Activated B cell treated with CpG ODN at 0.5 μM for 24 hours (primary cell): ENCODE measurements at regions not wholly inside any gene's neighbourhood (a gene's known extent, or its start where the extent isn't known, plus 50 kb on each side); places are given as distances from the start of the nearest gene placed in this dataset.

Source experiments
- ATAC-seq: fragments of 200-7000 bp; cut with Tn5 transposase; one replicate; pipeline ENCODE4 v1.10.0; 2021; ENCODE audit warnings: low read depth, mild to moderate bottlenecking, moderate library complexity
- CTCF ChIA-PET: fragments of 350-600 bp; sonication (Branson Sonifier 250); formaldehyde crosslinking; loops from one replicate; lab custom pipeline; 2021; ENCODE audit warnings: antibody characterized with exemption; lab: Charles Lee
- POLR2A ChIA-PET: fragments of 350-600 bp; sonication (Branson Sonifier 250); formaldehyde crosslinking; loops from one replicate; lab custom pipeline; 2021; ENCODE audit warnings: antibody characterized with exemption; lab: Charles Lee
- DNase-seq: peaks from one replicate; pipeline ENCODE4 v3.0.0; 2022
- H3K27ac Mint-ChIP-seq: one replicate; pipeline ENCODE4 v1.8.0; 2020; ENCODE audit warnings: mixed read lengths
- H3K27me3 Mint-ChIP-seq: one replicate; pipeline ENCODE4 v1.8.0; 2021; ENCODE audit warnings: mixed read lengths
- H3K36me3 Mint-ChIP-seq: one replicate; pipeline ENCODE4 v1.8.0; 2021; ENCODE audit warnings: low read depth, mixed read lengths
- H3K4me1 Mint-ChIP-seq: one replicate; pipeline ENCODE4 v1.8.0; 2021; ENCODE audit warnings: mixed read lengths
- H3K4me3 Mint-ChIP-seq: one replicate; pipeline ENCODE4 v1.8.0; 2020; ENCODE audit warnings: mild to moderate bottlenecking, mixed read lengths
- H3K9me3 Mint-ChIP-seq: one replicate; pipeline ENCODE4 v1.8.0; 2020; ENCODE audit warnings: mixed read lengths
- intact Hi-C: fragments of 100-400 bp; cut with micrococcal nuclease; formaldehyde crosslinking; loops from one replicate; pipeline ENCODE4 v1.15.1; 2024
- TF ChIP-seq, protein P1 (sequence below): fragments of 200-600 bp; IDR thresholded peaks from one replicate; pipeline ENCODE4 v1.8.0; 2022; ENCODE audit warnings: antibody characterized with exemption, mild to moderate bottlenecking

DNA sequence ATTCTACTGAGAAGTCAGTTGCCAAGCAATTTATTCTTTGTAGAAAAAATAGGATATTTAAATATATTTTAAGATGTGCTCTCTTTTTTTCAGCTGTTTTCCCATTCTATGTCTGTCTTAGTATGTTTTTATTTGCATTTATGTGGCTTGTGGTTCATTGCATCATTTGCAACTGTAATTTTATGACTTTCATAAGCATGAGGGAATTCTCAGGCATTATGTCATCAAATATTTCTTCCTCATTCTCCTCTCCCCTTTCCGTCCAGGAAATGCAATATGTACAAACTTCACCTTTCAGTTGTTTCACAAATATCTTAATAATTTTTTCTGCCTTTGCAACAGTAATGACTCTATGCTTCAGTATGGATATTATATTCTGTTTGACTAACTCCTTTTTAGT, 560.2 kb upstream of the LRATD1 start:
- ATAC-seq (no peak), DNase-seq (no peak)
- intact Hi-C loops = no loop called here
- CTCF ChIA-PET = no interaction called here
- Mint-ChIP-seq H3K9me3 (peaks cover 6% of the 10 kb centered on the region), H3K4me1 (no peaks in the 10 kb centered on the region), H3K27ac (no peak overlapping the region), H3K36me3 (no peaks in the 10 kb centered on the region), H3K27me3 (no peaks in the 10 kb centered on the region), H3K4me3 (no peak overlapping the region)
- TF ChIP-seq, protein P1, sequence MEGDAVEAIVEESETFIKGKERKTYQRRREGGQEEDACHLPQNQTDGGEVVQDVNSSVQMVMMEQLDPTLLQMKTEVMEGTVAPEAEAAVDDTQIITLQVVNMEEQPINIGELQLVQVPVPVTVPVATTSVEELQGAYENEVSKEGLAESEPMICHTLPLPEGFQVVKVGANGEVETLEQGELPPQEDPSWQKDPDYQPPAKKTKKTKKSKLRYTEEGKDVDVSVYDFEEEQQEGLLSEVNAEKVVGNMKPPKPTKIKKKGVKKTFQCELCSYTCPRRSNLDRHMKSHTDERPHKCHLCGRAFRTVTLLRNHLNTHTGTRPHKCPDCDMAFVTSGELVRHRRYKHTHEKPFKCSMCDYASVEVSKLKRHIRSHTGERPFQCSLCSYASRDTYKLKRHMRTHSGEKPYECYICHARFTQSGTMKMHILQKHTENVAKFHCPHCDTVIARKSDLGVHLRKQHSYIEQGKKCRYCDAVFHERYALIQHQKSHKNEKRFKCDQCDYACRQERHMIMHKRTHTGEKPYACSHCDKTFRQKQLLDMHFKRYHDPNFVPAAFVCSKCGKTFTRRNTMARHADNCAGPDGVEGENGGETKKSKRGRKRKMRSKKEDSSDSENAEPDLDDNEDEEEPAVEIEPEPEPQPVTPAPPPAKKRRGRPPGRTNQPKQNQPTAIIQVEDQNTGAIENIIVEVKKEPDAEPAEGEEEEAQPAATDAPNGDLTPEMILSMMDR = no peak
- POLR2A ChIA-PET = no interaction called here

GRCh38 chr2:14074691-14075090, 557.8 kb upstream of the LRATD1 start:
- Mint-ChIP-seq H3K36me3 (no peaks in the 10 kb centered on the region), H3K4me1 (no peaks in the 10 kb centered on the region), H3K4me3 (no peak overlapping the region), H3K27ac (no peak overlapping the region), H3K9me3 (peaks cover 6% of the 10 kb centered on the region), H3K27me3 (no peaks in the 10 kb centered on the region)
- DNase-seq (no peak), ATAC-seq (no peak)
- CTCF ChIA-PET = no interaction called here
- POLR2A ChIA-PET = no interaction called here
- TF ChIP-seq, protein P1 = no peak
- intact Hi-C loops = no loop called here

DNA sequence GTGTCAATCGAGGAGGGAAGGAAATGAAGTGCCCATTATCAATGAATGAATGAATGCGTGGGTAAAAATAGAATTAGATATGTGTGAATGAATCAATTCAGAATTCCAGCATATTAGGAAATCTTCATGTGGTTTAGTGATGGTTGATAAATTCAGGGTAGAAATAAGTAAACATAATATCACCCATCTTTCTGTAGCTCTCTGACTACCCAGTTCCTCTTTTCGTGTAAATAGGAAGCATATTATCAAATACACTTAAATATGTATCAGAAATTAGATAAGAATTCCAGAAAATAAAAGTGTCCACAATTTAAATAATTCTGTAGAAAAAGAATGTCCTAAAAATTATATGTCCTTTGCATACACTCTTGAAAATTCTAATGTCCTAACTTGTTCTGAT, 552.9 kb upstream of the LRATD1 start:
- ChIA-PET CTCF (no interaction called here), POLR2A (no interaction called here)
- Mint-ChIP-seq H3K27ac (no peak overlapping the region), H3K9me3 (peaks cover 4% of the 10 kb centered on the region), H3K27me3 (no peaks in the 10 kb centered on the region), H3K4me3 (no peak overlapping the region), H3K36me3 (no peaks in the 10 kb centered on the region), H3K4me1 (no peaks in the 10 kb centered on the region)
- TF ChIP-seq, protein P1 = no peak
- intact Hi-C loops = no loop called here
- ATAC-seq (no peak), DNase-seq (no peak)

- CTCF ChIA-PET = no interaction called here
- Mint-ChIP-seq H3K27ac (no peak overlapping the region), H3K36me3 (no peaks in the 10 kb centered on the region), H3K27me3 (no peaks in the 10 kb centered on the region), H3K4me1 (no peaks in the 10 kb centered on the region), H3K9me3 (peaks cover 9% of the 10 kb centered on the region), H3K4me3 (no peak overlapping the region)
- DNase-seq (no peak), ATAC-seq (no peak)
- POLR2A ChIA-PET = no interaction called here
- intact Hi-C loops = no loop called here
- TF ChIP-seq, protein P1 = no peak
These were observed 551.0 kb upstream of the LRATD1 start for GRCh38 chr2:14081521-14081920.

DNA sequence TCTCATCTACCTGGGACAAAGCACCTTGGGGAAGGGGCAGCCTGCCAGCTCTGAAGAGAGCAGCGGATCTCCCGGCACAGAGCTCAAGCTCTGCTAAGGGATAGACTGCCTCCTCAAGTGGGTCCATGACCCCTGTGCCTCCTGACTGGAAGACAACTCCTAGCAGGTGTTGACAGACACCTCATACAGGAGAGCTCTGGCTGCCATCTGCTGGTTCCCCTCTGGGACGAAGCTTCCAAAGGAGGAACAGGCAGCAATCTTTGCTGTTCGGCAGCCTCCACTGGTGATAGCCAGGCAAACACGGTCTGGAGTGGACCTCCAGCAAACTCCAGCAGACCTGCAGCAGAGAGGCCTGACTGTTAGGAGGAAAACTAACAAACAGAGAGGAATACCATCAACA, 549.9 kb upstream of the LRATD1 start:
- no peak for ATAC-seq
- CTCF ChIA-PET = no interaction called here
- no peaks in the 10 kb centered on the region for H3K27me3 Mint-ChIP-seq
- DNase-seq = no peak
- peaks cover 9% of the 10 kb centered on the region for H3K9me3 Mint-ChIP-seq
- POLR2A ChIA-PET = no interaction called here
- no peaks in the 10 kb centered on the region for H3K36me3 Mint-ChIP-seq
- intact Hi-C loops = no loop called here
- no peak overlapping the region for H3K27ac Mint-ChIP-seq
- H3K4me3 Mint-ChIP-seq = no peak overlapping the region
- TF ChIP-seq, protein P1 = no peak
- H3K4me1 Mint-ChIP-seq = no peaks in the 10 kb centered on the region
